Colonic mucosa (tissue), 4 donors: ENCODE measurements at regions not wholly inside any gene's neighbourhood (a gene's known extent, or its start where the extent isn't known, plus 50 kb on each side); places are given as distances from the start of the nearest gene placed in this dataset.

Experiments used
- DNase-seq: peaks from one replicate; pipeline ENCODE4 v3.0.0-alpha.2; 2020
- H3K27ac ChIP-seq: fragments of 200-600 bp; one replicate; pipeline ENCODE4 v1.8.0; 2021
- H3K27me3 ChIP-seq: fragments of 200-600 bp; one replicate; pipeline ENCODE4 v1.8.0; 2021
- H3K36me3 ChIP-seq: fragments of 200-600 bp; one replicate; pipeline ENCODE4 v1.8.0; 2021
- H3K4me1 ChIP-seq: fragments of 200-600 bp; one replicate; pipeline ENCODE4 v1.8.0; 2021; ENCODE audit warnings: mild to moderate bottlenecking
- H3K4me3 ChIP-seq: fragments of 200-600 bp; one replicate; pipeline ENCODE4 v1.8.0; 2021
- H3K9ac ChIP-seq, 2 donors: one replicate each; pipeline ENCODE4 v1.7.0; 2013; ENCODE audit warnings: control low read depth in 2 of 2, low read depth in 2 of 2, low read length in 2 of 2
- H3K9me3 ChIP-seq: fragments of 200-600 bp; one replicate; pipeline ENCODE4 v1.8.0; 2021
- intact Hi-C: fragments of 100-400 bp; cut with DNase I; formaldehyde crosslinking; loops from one replicate; pipeline ENCODE4 v1.14.1; 2022
- TF ChIP-seq, protein P1 (sequence below): fragments of 200-600 bp; IDR thresholded peaks from one replicate; pipeline ENCODE4 v1.8.0; 2022; ENCODE audit warnings: antibody characterized with exemption, mild to moderate bottlenecking
- donor health status: healthy.
- donor health status: DM: no; HTN: no; CAD: no.
- donor health status: DM: no; HTN: no; CAD: no.

DNA sequence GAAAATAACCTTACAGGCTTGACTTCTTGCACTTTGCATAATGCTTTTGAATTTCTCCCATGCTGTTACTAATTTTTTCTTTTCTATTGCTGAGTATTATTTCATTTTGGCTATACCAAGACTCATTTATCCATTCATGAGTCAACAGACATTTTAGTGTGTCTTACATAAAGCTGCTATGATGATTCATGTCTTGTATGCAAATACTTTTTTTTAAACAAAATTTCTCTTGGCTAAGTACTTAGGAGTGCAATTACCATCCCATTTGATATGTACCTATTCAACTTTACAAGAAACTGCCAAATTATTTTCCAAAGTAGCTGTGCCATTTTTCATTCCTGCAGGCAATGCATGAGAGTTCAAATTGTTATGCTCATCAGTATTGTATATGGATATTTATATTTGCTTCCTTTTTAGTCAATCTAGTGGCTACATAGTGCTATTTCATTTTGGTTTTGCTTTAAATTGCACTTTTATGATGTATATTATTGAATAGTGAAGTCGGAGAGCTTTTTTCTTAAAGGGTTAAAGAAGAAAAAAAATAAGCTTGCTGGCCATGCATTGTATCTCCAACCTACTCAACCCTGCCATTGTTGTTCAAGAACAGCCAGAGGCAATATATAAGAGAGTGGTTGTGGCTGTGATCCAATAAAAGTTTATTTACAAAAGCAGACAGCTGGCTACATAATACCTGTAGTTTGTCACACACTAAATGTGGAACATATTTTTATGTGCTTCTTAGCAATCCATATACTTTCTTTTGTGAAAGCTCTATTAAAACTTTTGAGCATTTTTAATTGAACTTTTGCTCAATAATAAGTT is 862.8 kb downstream of the KCNT2 start:
- Histone ChIP-seq H3K9ac (no peak overlapping the region), H3K4me3 (no peak overlapping the region), H3K36me3 (no peaks in the 10 kb centered on the region), H3K27ac (no peak overlapping the region), H3K27me3 (no peaks in the 10 kb centered on the region), H3K9me3 (no peaks in the 10 kb centered on the region), H3K4me1 (no peaks in the 10 kb centered on the region)
- no peak for DNase-seq
- intact Hi-C loops, result no loop called here
- TF ChIP-seq, protein P1, sequence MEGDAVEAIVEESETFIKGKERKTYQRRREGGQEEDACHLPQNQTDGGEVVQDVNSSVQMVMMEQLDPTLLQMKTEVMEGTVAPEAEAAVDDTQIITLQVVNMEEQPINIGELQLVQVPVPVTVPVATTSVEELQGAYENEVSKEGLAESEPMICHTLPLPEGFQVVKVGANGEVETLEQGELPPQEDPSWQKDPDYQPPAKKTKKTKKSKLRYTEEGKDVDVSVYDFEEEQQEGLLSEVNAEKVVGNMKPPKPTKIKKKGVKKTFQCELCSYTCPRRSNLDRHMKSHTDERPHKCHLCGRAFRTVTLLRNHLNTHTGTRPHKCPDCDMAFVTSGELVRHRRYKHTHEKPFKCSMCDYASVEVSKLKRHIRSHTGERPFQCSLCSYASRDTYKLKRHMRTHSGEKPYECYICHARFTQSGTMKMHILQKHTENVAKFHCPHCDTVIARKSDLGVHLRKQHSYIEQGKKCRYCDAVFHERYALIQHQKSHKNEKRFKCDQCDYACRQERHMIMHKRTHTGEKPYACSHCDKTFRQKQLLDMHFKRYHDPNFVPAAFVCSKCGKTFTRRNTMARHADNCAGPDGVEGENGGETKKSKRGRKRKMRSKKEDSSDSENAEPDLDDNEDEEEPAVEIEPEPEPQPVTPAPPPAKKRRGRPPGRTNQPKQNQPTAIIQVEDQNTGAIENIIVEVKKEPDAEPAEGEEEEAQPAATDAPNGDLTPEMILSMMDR, result no peak

DNA sequence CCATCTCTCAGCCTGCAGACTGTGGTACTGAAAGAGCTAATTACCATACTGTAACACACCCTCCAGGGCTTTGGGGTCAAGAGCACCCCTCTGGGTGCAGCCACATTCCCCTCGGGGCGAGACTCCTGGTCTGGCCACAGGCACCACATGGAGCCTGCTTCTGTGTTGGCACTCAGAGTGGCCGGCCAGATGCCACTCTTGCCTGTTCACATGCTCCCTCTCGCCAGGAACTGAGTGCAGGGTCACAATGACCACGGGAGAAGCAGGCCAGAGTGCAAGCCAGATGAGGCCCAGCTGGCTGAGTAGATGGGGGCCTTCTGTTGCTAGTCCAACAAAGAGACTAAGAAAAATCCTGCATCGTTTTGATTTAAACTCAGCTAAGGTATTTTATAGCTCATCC is 864.0 kb downstream of the KCNT2 start:
- H3K27ac ChIP-seq, result no peak overlapping the region
- H3K36me3 ChIP-seq, result no peaks in the 10 kb centered on the region
- intact Hi-C loops, result no loop called here
- DNase-seq, result no peak
- H3K27me3 ChIP-seq, result no peaks in the 10 kb centered on the region
- no peak overlapping the region for H3K9ac ChIP-seq
- TF ChIP-seq, protein P1, result no peak
- H3K4me3 ChIP-seq, result no peak overlapping the region
- H3K9me3 ChIP-seq, result no peaks in the 10 kb centered on the region
- no peaks in the 10 kb centered on the region for H3K4me1 ChIP-seq

- TF ChIP-seq, protein P1, result no peak
- Histone ChIP-seq H3K9me3 (no peaks in the 10 kb centered on the region), H3K27me3 (no peaks in the 10 kb centered on the region), H3K9ac (no peak overlapping the region), H3K4me3 (no peak overlapping the region), H3K36me3 (no peaks in the 10 kb centered on the region), H3K27ac (no peak overlapping the region), H3K4me1 (no peaks in the 10 kb centered on the region)
- intact Hi-C loops, result no loop called here
- DNase-seq, result no peak
Measured at GRCh38 chr1:195740862-195741261, 867.4 kb downstream of the KCNT2 start.

DNA sequence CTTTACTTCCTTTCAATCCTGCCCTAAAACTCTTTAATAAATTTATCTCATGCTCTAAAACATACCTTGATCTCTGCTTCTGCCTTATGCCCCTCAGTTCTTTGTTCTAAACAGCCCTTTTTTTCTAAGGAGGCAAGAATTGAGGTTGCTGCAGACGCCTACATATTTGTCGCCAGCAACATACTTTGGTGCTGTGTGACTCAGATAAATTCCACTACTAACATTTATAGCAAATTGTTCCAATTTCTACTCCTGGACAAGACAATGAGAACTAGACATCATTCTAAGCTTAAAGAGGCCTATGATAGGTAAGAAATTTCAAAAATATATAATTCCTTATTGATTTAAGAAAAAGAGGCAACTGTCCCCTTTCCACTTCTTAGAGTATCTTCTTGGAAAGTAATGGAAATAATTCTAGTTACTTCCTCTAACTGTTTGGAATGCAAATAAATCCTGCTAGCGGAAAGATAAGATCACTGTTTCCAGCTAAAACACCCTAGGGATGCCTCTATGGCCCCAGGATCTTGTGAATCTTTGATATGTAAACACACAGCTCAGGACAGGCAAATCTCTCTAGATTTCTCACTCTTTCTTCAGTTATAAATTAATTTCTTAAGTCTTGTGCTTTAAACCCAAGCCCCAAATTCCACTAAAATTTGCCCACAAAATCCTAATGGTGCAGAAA is 869.1 kb downstream of the KCNT2 start:
- H3K4me3 ChIP-seq, result no peak overlapping the region
- intact Hi-C loops, result no loop called here
- no peaks in the 10 kb centered on the region for H3K36me3 ChIP-seq
- no peak overlapping the region for H3K27ac ChIP-seq
- DNase-seq, result no peak
- no peaks in the 10 kb centered on the region for H3K4me1 ChIP-seq
- TF ChIP-seq, protein P1, result no peak
- no peaks in the 10 kb centered on the region for H3K27me3 ChIP-seq
- H3K9me3 ChIP-seq, result no peaks in the 10 kb centered on the region
- no peak overlapping the region for H3K9ac ChIP-seq

DNA sequence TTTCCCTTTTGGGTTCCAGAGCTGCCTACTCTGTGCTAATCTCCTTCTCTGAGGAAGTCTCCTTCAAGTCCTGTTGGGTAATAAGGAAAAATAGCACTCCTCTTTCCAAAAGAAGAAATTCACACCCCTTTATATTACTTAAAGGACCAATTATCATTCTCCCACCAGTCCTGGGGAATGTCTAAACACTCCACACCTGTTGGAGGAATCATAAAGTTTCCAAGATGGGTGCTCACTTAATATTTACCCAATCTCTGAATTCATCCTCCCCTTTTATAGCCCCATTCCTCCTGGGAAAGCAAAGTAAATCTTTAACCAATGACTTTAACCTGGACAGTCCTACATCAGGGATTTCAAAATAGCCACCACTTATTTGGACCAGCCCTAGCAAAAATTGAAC is 873.1 kb downstream of the KCNT2 start:
- intact Hi-C loops, result no loop called here

More for the DNA sequence above, 873.1 kb downstream of the KCNT2 start:
- TF ChIP-seq, protein P1, result no peak
- Histone ChIP-seq H3K36me3 (no peaks in the 10 kb centered on the region), H3K27me3 (no peaks in the 10 kb centered on the region), H3K4me3 (no peak overlapping the region), H3K9ac (no peak overlapping the region), H3K9me3 (no peaks in the 10 kb centered on the region), H3K27ac (no peak overlapping the region), H3K4me1 (no peaks in the 10 kb centered on the region)
- no peak for DNase-seq
